GM12865 (cell line): ENCODE measurements at regions not wholly inside any gene's neighbourhood (a gene's known extent, or its start where the extent isn't known, plus 50 kb on each side); places are given as distances from the start of the nearest gene placed in this dataset.

ENCODE experiments used
- DNase-seq: peaks from one replicate; pipeline ENCODE4 v3.0.0; 2010; ENCODE audit warnings: low read depth
- H3K4me3 ChIP-seq: 2 replicates; pipeline ENCODE4 v1.5.1; 2011; ENCODE audit warnings: mild to moderate bottlenecking, low read depth, low read length, control low read depth
- TF ChIP-seq, protein P1 (sequence below): IDR thresholded peaks from 2 replicates; pipeline ENCODE4 v1.5.1; 2011; ENCODE audit warnings: low read length, control low read depth, low read depth, inconsistent platforms; ENCODE audit not compliant: insufficient read depth; ENCODE audit errors: missing control alignments

- H3K4me3 ChIP-seq = no peak overlapping the region
- DNase-seq = no peak
- TF ChIP-seq, protein P1, sequence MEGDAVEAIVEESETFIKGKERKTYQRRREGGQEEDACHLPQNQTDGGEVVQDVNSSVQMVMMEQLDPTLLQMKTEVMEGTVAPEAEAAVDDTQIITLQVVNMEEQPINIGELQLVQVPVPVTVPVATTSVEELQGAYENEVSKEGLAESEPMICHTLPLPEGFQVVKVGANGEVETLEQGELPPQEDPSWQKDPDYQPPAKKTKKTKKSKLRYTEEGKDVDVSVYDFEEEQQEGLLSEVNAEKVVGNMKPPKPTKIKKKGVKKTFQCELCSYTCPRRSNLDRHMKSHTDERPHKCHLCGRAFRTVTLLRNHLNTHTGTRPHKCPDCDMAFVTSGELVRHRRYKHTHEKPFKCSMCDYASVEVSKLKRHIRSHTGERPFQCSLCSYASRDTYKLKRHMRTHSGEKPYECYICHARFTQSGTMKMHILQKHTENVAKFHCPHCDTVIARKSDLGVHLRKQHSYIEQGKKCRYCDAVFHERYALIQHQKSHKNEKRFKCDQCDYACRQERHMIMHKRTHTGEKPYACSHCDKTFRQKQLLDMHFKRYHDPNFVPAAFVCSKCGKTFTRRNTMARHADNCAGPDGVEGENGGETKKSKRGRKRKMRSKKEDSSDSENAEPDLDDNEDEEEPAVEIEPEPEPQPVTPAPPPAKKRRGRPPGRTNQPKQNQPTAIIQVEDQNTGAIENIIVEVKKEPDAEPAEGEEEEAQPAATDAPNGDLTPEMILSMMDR = no peak
Observed at GRCh38 chr7:106723398-106723797, 62.4 kb upstream of the CCDC71L start.

DNA sequence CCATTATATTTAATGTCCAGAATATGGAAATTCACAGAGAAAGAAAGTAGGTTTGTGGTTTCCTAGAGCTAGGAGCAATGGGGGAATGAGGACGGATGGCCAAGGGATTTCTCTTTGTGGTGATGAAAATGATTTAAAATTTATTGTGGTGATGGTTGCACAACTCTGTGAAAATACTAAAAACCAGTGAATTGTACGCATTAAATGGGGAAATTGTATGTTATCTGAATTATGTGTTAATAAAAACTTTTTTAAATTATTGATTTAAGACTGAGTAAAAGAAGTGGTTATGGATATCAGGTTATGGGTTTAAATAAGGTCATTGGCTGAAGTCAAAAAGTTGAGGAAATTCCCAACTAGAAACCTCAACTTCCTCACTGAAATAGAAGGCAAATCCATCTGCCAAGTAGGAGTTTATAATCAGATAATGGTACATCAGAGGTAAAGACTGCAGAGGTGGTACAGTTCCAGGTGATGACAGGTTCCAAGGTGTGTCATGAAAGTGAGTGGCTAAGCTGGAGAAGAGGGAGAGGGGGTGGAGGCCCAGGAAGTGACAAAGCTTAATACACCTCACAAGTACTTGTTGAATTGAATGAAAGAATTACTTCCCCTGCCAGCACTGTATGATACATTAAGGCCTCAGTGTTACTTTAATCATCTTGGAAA lies 68.9 kb upstream of the CCDC71L start:
- DNase-seq = no peak
- no peak overlapping the region for H3K4me3 ChIP-seq
- TF ChIP-seq, protein P1 = no peak

- DNase-seq = peak; percentile 87
- H3K4me3 ChIP-seq = no peak overlapping the region
- TF ChIP-seq, protein P1 = no peak
Observed at GRCh38 chr7:106731187-106731586, 70.2 kb upstream of the CCDC71L start.

GRCh38 chr7:106731646-106732444 lies 70.9 kb upstream of the CCDC71L start:
- DNase-seq = no peak
- H3K4me3 ChIP-seq = no peak overlapping the region
- TF ChIP-seq, protein P1 = no peak

DNA sequence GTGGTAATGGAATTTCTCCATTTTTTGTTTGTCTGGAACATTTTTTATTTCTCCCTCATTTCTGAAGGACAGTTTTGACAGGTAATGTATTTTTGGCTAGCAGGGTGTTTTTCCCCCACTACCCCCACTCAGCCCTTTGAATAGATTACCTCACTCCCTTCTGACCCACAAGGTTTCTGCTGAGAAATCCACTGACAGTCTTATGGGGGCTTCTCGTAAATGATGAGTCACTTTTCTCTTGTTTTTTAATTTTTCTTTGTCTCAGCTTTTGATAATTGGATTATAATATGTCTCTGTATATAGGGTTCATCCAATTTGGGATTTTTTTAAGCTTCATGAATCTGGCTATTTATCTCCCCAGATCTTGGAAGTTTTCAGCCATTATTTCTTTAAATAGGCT lies 74.7 kb upstream of the CCDC71L start:
- TF ChIP-seq, protein P1 = no peak
- no peak overlapping the region for H3K4me3 ChIP-seq
- no peak for DNase-seq

DNA sequence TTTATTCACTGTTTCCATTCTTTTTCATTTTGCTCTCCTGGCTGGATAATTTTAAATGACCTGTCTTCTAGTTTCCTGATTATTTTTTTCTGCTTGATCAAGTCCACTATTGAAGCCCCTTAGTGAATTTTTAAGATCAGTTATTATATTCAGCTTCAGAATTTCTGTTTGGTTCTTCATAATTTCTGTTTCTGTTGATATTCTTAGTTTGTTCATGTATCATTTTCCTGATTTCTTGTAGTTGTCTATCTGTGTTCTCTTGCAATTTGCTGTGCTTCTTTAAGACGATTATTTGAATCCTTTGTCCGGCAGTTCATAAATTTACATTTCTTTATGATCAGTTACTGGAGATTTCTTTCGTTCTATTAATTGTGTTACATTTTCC lies 75.2 kb upstream of the CCDC71L start:
- TF ChIP-seq, protein P1 = no peak
- no peak overlapping the region for H3K4me3 ChIP-seq
- no peak for DNase-seq
